ENCODE measurements at regions not wholly inside any gene's neighbourhood (a gene's known extent, or its start where the extent isn't known, plus 50 kb on each side); places are given as distances from the start of the nearest gene placed in this dataset.

DNA sequence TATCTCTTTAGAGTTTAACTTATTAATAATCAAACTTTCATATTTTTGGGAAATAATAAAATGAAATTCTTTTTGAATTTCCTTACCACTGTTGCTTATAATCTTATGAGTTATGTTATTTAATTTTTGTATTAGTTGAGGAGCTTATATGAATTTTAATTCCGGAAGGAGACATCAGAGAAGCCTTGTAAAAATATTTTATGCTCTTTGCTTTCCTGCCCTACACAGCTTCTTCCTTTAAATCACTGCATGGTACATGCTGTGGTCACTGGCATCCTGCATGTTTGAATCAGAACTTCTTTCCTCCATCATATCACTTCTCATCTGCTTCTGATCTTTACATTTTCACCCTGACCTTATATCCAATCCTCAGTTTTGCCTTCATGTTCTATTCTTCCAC is 266.7 kb upstream of the ZSWIM2 start:
- TF ChIP-seq ZC3H10 (CRISPR knock-in tag; IDR thresholded peaks at IDR 0.05), result no peak
- TF ChIP-seq ISL1 (CRISPR knock-in tag; IDR thresholded peaks at IDR 0.05), result no peak
- no peak for TF ChIP-seq TOX (CRISPR knock-in tag; IDR thresholded peaks at IDR 0.05; ENCODE audit: borderline replicate concordance)
- no peak for TF ChIP-seq RARB (CRISPR knock-in tag; IDR thresholded peaks at IDR 0.05)
- TF ChIP-seq, protein P1, sequence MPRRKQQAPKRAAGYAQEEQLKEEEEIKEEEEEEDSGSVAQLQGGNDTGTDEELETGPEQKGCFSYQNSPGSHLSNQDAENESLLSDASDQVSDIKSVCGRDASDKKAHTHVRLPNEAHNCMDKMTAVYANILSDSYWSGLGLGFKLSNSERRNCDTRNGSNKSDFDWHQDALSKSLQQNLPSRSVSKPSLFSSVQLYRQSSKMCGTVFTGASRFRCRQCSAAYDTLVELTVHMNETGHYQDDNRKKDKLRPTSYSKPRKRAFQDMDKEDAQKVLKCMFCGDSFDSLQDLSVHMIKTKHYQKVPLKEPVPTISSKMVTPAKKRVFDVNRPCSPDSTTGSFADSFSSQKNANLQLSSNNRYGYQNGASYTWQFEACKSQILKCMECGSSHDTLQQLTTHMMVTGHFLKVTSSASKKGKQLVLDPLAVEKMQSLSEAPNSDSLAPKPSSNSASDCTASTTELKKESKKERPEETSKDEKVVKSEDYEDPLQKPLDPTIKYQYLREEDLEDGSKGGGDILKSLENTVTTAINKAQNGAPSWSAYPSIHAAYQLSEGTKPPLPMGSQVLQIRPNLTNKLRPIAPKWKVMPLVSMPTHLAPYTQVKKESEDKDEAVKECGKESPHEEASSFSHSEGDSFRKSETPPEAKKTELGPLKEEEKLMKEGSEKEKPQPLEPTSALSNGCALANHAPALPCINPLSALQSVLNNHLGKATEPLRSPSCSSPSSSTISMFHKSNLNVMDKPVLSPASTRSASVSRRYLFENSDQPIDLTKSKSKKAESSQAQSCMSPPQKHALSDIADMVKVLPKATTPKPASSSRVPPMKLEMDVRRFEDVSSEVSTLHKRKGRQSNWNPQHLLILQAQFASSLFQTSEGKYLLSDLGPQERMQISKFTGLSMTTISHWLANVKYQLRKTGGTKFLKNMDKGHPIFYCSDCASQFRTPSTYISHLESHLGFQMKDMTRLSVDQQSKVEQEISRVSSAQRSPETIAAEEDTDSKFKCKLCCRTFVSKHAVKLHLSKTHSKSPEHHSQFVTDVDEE (CRISPR knock-in tag; IDR thresholded peaks at IDR 0.05), result no peak
- TF ChIP-seq, protein P2, sequence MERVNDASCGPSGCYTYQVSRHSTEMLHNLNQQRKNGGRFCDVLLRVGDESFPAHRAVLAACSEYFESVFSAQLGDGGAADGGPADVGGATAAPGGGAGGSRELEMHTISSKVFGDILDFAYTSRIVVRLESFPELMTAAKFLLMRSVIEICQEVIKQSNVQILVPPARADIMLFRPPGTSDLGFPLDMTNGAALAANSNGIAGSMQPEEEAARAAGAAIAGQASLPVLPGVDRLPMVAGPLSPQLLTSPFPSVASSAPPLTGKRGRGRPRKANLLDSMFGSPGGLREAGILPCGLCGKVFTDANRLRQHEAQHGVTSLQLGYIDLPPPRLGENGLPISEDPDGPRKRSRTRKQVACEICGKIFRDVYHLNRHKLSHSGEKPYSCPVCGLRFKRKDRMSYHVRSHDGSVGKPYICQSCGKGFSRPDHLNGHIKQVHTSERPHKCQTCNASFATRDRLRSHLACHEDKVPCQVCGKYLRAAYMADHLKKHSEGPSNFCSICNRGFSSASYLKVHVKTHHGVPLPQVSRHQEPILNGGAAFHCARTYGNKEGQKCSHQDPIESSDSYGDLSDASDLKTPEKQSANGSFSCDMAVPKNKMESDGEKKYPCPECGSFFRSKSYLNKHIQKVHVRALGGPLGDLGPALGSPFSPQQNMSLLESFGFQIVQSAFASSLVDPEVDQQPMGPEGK (CRISPR knock-in tag; IDR thresholded peaks at IDR 0.05; ENCODE audit: borderline replicate concordance), result no peak
- TF ChIP-seq ESRRG (CRISPR knock-in tag; IDR thresholded peaks at IDR 0.05), result no peak
- TF ChIP-seq ZFP30 (CRISPR knock-in tag; IDR thresholded peaks at IDR 0.05), result no peak
- TF ChIP-seq ZFP3 (CRISPR knock-in tag; IDR thresholded peaks at IDR 0.05), result no peak
- no peak for TF ChIP-seq ARNTL (CRISPR knock-in tag; IDR thresholded peaks at IDR 0.05; ENCODE audit: borderline replicate concordance, low read depth)
- no peak for TF ChIP-seq BACH2 (CRISPR knock-in tag; IDR thresholded peaks at IDR 0.05; ENCODE audit: borderline replicate concordance)
- TF ChIP-seq ZNF70 (CRISPR knock-in tag; IDR thresholded peaks at IDR 0.05), result no peak
- no peak for TF ChIP-seq GLIS3 (CRISPR knock-in tag; IDR thresholded peaks at IDR 0.05)
- TF ChIP-seq TCF4 (CRISPR knock-in tag; IDR thresholded peaks at IDR 0.05; ENCODE audit: borderline replicate concordance), result no peak

Measured in SK-N-SH treated with all-trans-retinoic acid at 6 μM for 48 hours (cell line).